H9 (cell line): ENCODE measurements at regions not wholly inside any gene's neighbourhood (a gene's known extent, or its start where the extent isn't known, plus 50 kb on each side); places are given as distances from the start of the nearest gene placed in this dataset.

ENCODE experiments used
- DNase-seq: peaks from one replicate; pipeline ENCODE4 v3.0.0-alpha.2; 2017
- H2AFZ ChIP-seq: one replicate; pipeline ENCODE4 v1.6.1; 2013; ENCODE audit warnings: mild to moderate bottlenecking, low read length, control low read depth, moderate library complexity
- H2AK5ac ChIP-seq: 2 replicates; pipeline ENCODE4 v1.6.1; 2013; ENCODE audit warnings: low read length, control low read depth, mixed read lengths; ENCODE audit not compliant: insufficient read length
- H2BK120ac ChIP-seq: one replicate; pipeline ENCODE4 v1.6.1; 2013; ENCODE audit warnings: low read depth, mild to moderate bottlenecking, low read length, control low read depth, inconsistent platforms; ENCODE audit not compliant: poor library complexity, severe bottlenecking
- H2BK12ac ChIP-seq: 2 replicates; pipeline ENCODE4 v1.6.1; 2013; ENCODE audit warnings: low read length, control low read depth, mixed read lengths, low read depth; ENCODE audit not compliant: insufficient read length
- H2BK15ac ChIP-seq: 2 replicates; pipeline ENCODE4 v1.6.1; 2013; ENCODE audit warnings: low read depth, low read length, control low read depth
- H2BK20ac ChIP-seq: one replicate; pipeline ENCODE4 v1.6.1; 2013; ENCODE audit warnings: low read depth, mild to moderate bottlenecking, low read length, control low read depth, inconsistent platforms; ENCODE audit not compliant: poor library complexity, severe bottlenecking
- H2BK5ac ChIP-seq: 2 replicates; pipeline ENCODE4 v1.6.1; 2013; ENCODE audit warnings: low read length, control low read depth, mixed read lengths; ENCODE audit not compliant: insufficient read length
- H3K14ac ChIP-seq: 2 replicates; pipeline ENCODE4 v1.6.1; 2013; ENCODE audit warnings: low read length, control low read depth; ENCODE audit not compliant: insufficient read depth
- H3K18ac ChIP-seq: 2 replicates; pipeline ENCODE4 v1.6.1; 2013; ENCODE audit warnings: low read depth, mild to moderate bottlenecking, mixed read lengths, low read length, control low read depth; ENCODE audit not compliant: insufficient read length
- H3K23ac ChIP-seq: 2 replicates; pipeline ENCODE4 v1.6.1; 2013; ENCODE audit warnings: low read length, control low read depth, mixed read lengths, low read depth; ENCODE audit not compliant: insufficient read length
- H3K23me2 ChIP-seq: 2 replicates; pipeline ENCODE4 v1.6.1; 2013; ENCODE audit warnings: low read depth, mild to moderate bottlenecking, mixed read lengths, low read length, control low read depth; ENCODE audit not compliant: insufficient read length, poor library complexity, severe bottlenecking
- H3K27ac ChIP-seq: 2 replicates; pipeline ENCODE4 v1.5.1; 2013; ENCODE audit warnings: low read length, control low read depth, mixed read lengths, low read depth; ENCODE audit not compliant: insufficient read length
- H3K27me3 ChIP-seq: 2 replicates; pipeline ENCODE4 v1.6.1; 2013; ENCODE audit warnings: low read length, control low read depth, inconsistent platforms; ENCODE audit not compliant: insufficient read depth
- H3K4ac ChIP-seq: 2 replicates; pipeline ENCODE4 v1.6.1; 2013; ENCODE audit warnings: low read depth, mild to moderate bottlenecking, control low read depth, inconsistent platforms, low read length, moderate library complexity
- H3K4me1 ChIP-seq: 2 replicates; pipeline ENCODE4 v1.6.1; 2013; ENCODE audit warnings: low read length, control low read depth, inconsistent platforms; ENCODE audit not compliant: insufficient read depth
- H3K4me2 ChIP-seq: 2 replicates; pipeline ENCODE4 v1.6.1; 2013; ENCODE audit warnings: low read length, control low read depth, mixed read lengths; ENCODE audit not compliant: insufficient read length, insufficient read depth
- H3K56ac ChIP-seq: 2 replicates; pipeline ENCODE4 v1.6.1; 2013; ENCODE audit warnings: low read depth, mild to moderate bottlenecking, mixed read lengths, low read length, control low read depth; ENCODE audit not compliant: insufficient read length
- H3K79me1 ChIP-seq: 2 replicates; pipeline ENCODE4 v1.6.1; 2013; ENCODE audit warnings: low read depth, mild to moderate bottlenecking, moderate library complexity, low read length, control low read depth, inconsistent platforms; ENCODE audit not compliant: insufficient read depth, poor library complexity, severe bottlenecking
- H3K79me2 ChIP-seq: 2 replicates; pipeline ENCODE4 v1.6.1; 2013; ENCODE audit warnings: low read length, control low read depth, inconsistent platforms; ENCODE audit not compliant: insufficient read depth
- H3K9ac ChIP-seq: 2 replicates; pipeline ENCODE4 v1.6.1; 2013; ENCODE audit warnings: low read length, control low read depth, mixed read lengths; ENCODE audit not compliant: insufficient read length; ENCODE audit errors: extremely low read depth
- H3K9me3 ChIP-seq: one replicate; pipeline ENCODE4 v1.6.1; 2013; ENCODE audit warnings: low read depth, low read length, inconsistent platforms; ENCODE audit not compliant: control insufficient read depth
- H3T11ph ChIP-seq: one replicate; pipeline ENCODE4 v1.6.1; 2013; ENCODE audit warnings: mild to moderate bottlenecking, low read length, control low read depth, inconsistent platforms
- H4K20me1 ChIP-seq: one replicate; pipeline ENCODE4 v1.6.1; 2013; ENCODE audit not compliant: control insufficient read depth, insufficient read length, insufficient read depth
- H4K5ac ChIP-seq: 2 replicates; pipeline ENCODE4 v1.6.1; 2013; ENCODE audit warnings: low read depth, mild to moderate bottlenecking, mixed read lengths, low read length, control low read depth; ENCODE audit not compliant: insufficient read length
- H4K8ac ChIP-seq: replicated peaks from 2 replicates; pipeline ENCODE4 v1.6.1; 2013; ENCODE audit warnings: low read length, control low read depth, mixed read lengths, low read depth; ENCODE audit not compliant: insufficient read length
- H4K91ac ChIP-seq: 2 replicates; pipeline ENCODE4 v1.6.1; 2013; ENCODE audit warnings: low read depth, mild to moderate bottlenecking, moderate library complexity, mixed read lengths, low read length, control low read depth; ENCODE audit not compliant: insufficient read length
- H3K27ac Mint-ChIP-seq, 3 experiments: 2 replicates in 2 of 3; 3 replicates in 1 of 3; pipeline ENCODE4 v1.8.0; 2020 to 2021; ENCODE audit warnings: mixed read lengths in 3 of 3, mild to moderate bottlenecking in 1 of 3, moderate library complexity in 1 of 3
- H3K27me3 Mint-ChIP-seq: 2 replicates; pipeline ENCODE4 v1.8.0; 2021; ENCODE audit warnings: low read depth, mild to moderate bottlenecking, moderate library complexity, mixed read lengths
- H3K36me3 Mint-ChIP-seq, 3 experiments: 2 replicates in 2 of 3; 3 replicates in 1 of 3; pipeline ENCODE4 v1.8.0; 2020 to 2021; ENCODE audit warnings: low read depth in 3 of 3, mixed read lengths in 3 of 3; ENCODE audit not compliant: insufficient read depth in 1 of 3
- H3K4me1 Mint-ChIP-seq, 2 experiments: 2 replicates each; pipeline ENCODE4 v1.8.0; 2020; ENCODE audit warnings: mixed read lengths in 2 of 2
- H3K4me3 Mint-ChIP-seq, 2 experiments: 2 replicates in 1 of 2; 3 replicates in 1 of 2; pipeline ENCODE4 v1.8.0; 2020 to 2021; ENCODE audit warnings: mild to moderate bottlenecking in 2 of 2, mixed read lengths in 2 of 2, moderate library complexity in 1 of 2
- H3K9me3 Mint-ChIP-seq, 2 experiments: 2 replicates in 1 of 2; 3 replicates in 1 of 2; pipeline ENCODE4 v1.8.0; 2020; ENCODE audit warnings: mild to moderate bottlenecking in 2 of 2, mixed read lengths in 2 of 2, moderate library complexity in 1 of 2
- CTCF ChIP-seq: fragments of 200-600 bp; sonication (generic); conservative IDR thresholded peaks from 3 replicates; pipeline ENCODE4 v1.8.0; 2021; ENCODE audit warnings: antibody characterized with exemption, mild to moderate bottlenecking
- WGBS: extraction: QIAGEN DNeasy Blood & Tissue Kit; methylation state at CpG from one replicate; pipeline ENCODE4 v1.1.7; 2013; ENCODE audit warnings: missing lambda C conversion rate, low lambda C conversion rate, mixed read lengths; ENCODE audit not compliant: insufficient read length; ENCODE audit errors: extremely low coverage; 5-methylcytosine and 5-hydroxymethylcytosine counted together

DNA sequence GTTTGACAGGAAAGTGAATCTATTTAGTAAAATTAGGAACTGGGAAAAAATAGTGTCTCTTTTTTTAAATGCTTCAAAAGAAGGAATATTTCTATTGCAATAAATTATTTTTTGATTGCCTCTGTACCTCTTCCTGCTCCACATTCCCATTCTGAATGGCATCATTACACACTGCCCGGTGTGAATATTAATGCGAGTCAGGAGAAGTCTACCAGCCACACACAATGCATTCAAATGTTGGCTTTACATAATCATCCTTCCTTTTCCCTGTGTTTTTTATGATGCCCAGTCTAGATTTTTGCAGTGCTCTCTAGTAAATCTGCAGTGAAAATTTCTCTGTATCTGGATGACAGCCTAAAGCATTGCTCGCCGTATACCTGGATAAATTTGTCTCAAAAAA, 118.9 kb downstream of the SAMD5 start:
- Histone ChIP-seq H4K5ac (no peak overlapping the region), H3K79me1 (no peaks in the 10 kb centered on the region), H2BK20ac (no peak overlapping the region), H3K27me3 (no peaks in the 10 kb centered on the region), H3K23ac (no peak overlapping the region), H2BK15ac (no peak overlapping the region), H4K8ac (no peak overlapping the region), H3K23me2 (no peaks in the 10 kb centered on the region), H3K4me2 (no peak overlapping the region), H3K18ac (no peak overlapping the region), H2AK5ac (no peak overlapping the region), H3K56ac (no peak overlapping the region), H3K9me3 (no peaks in the 10 kb centered on the region), H3K4ac (no peak overlapping the region), H3K79me2 (no peaks in the 10 kb centered on the region), H2BK12ac (no peak overlapping the region), H2BK5ac (no peak overlapping the region), H4K20me1 (no peaks in the 10 kb centered on the region), H3K14ac (no peak overlapping the region), H3K27ac (no peak overlapping the region), H3K4me1 (no peaks in the 10 kb centered on the region), H4K91ac (no peak overlapping the region), H2BK120ac (no peak overlapping the region), H3K9ac (no peak overlapping the region), H2AFZ (no peak overlapping the region), H3T11ph (no peak overlapping the region)
- no CpG with 5 or more reads among the region's 4 CpGs for WGBS
- no peak overlapping the region for H3K27ac Mint-ChIP-seq
- no peak for DNase-seq
- H3K9me3 Mint-ChIP-seq: no peaks in the 10 kb centered on the region; a peak in 3 of 5 replicates
- H3K4me3 Mint-ChIP-seq: no peak overlapping the region
- H3K36me3 Mint-ChIP-seq: peaks cover 0 to 6% (median 0%) of the 10 kb centered on the region in 3 experiments; a peak in 2 of 7 replicates
- no peak for TF ChIP-seq CTCF
- H3K4me1 Mint-ChIP-seq: no peaks in the 10 kb centered on the region
- no peaks in the 10 kb centered on the region for H3K27me3 Mint-ChIP-seq
